H1 (cell line): ENCODE measurements at regions not wholly inside any gene's neighbourhood (a gene's known extent, or its start where the extent isn't known, plus 50 kb on each side); places are given as distances from the start of the nearest gene placed in this dataset.

Experiments used
- CTCF ChIA-PET: fragments of 300-600 bp; sonication (Branson Sonifier 250); formaldehyde crosslinking; loops from one replicate; lab custom pipeline; 2021; ENCODE audit not compliant: partially characterized antibody; lab: Charles Lee
- POLR2A ChIA-PET: fragments of 300-600 bp; sonication (Branson Sonifier 250); formaldehyde crosslinking; loops from one replicate; lab custom pipeline; 2021; ENCODE audit warnings: inconsistent platforms; ENCODE audit not compliant: partially characterized antibody; lab: Charles Lee
- DNase-seq, 2 experiments: peaks; one replicate each; pipeline versions ENCODE4 v3.0.0 to v3.0.0-alpha.2; 2010 to 2022; ENCODE audit warnings: low spot score in 2 of 2, low read depth in 1 of 2, mixed read lengths in 1 of 2
- FAIRE-seq: peaks from 2 replicates; lab custom pipeline; 2011; peaks lifted over from hg19 to GRCh38; lab: Jason Lieb, UNC
- H2AFZ ChIP-seq: 2 replicates; pipeline ENCODE4 v1.8.1; 2012; ENCODE audit warnings: low read length, inconsistent platforms
- H2AK5ac ChIP-seq: 2 replicates; pipeline ENCODE4 v1.6.1; 2013; ENCODE audit warnings: low read depth, low read length
- H2BK120ac ChIP-seq: replicated peaks from 2 replicates; pipeline ENCODE3; 2013; ENCODE audit warnings: low read depth, low read length, inconsistent platforms
- H2BK12ac ChIP-seq: 2 replicates; pipeline ENCODE4 v1.6.1; 2013; ENCODE audit warnings: low read depth, low read length
- H2BK15ac ChIP-seq: 2 replicates; pipeline ENCODE4 v1.6.1; 2013; ENCODE audit warnings: low read length
- H2BK20ac ChIP-seq: 2 replicates; pipeline ENCODE4 v1.6.1; 2013; ENCODE audit warnings: low read length
- H2BK5ac ChIP-seq: 2 replicates; pipeline ENCODE4 v1.6.1; 2013; ENCODE audit warnings: low read depth, low read length
- H3K14ac ChIP-seq: 2 replicates; pipeline ENCODE4 v1.6.1; 2013; ENCODE audit warnings: inconsistent platforms; ENCODE audit not compliant: insufficient read length
- H3K18ac ChIP-seq: 2 replicates; pipeline ENCODE4 v1.6.1; 2013; ENCODE audit warnings: low read length; ENCODE audit errors: extremely low read depth
- H3K23ac ChIP-seq: 2 replicates; pipeline ENCODE4 v1.6.1; 2013; ENCODE audit warnings: inconsistent platforms; ENCODE audit not compliant: insufficient read length
- H3K23me2 ChIP-seq: 2 replicates; pipeline ENCODE4 v1.6.1; 2013; ENCODE audit warnings: low read depth, low read length
- H3K27ac ChIP-seq: 2 replicates; pipeline ENCODE4 v1.6.1; 2011; ENCODE audit warnings: low read depth, low read length, inconsistent platforms
- H3K27me3 ChIP-seq, 4 experiments: replicated peaks in 1 of 4; 1 replicate in 1 of 4; 2 replicates in 3 of 4; pipeline versions ENCODE4 v1.6.1 to v1.8.1; 2011 to 2013; ENCODE audit warnings: low read length in 3 of 4, mild to moderate bottlenecking in 3 of 4, inconsistent platforms in 2 of 4, mixed read lengths in 2 of 4, moderate library complexity in 1 of 4; ENCODE audit not compliant: control insufficient read depth in 3 of 4, insufficient read depth in 3 of 4; ENCODE audit errors: extremely low read depth in 1 of 4
- H3K36me3 ChIP-seq, 4 experiments: 2 replicates each; pipeline versions ENCODE4 v1.6.1 to v1.8.1; 2011 to 2013; ENCODE audit warnings: mild to moderate bottlenecking in 4 of 4, low read length in 3 of 4, moderate library complexity in 2 of 4, control low read depth in 1 of 4, inconsistent platforms in 1 of 4; ENCODE audit not compliant: insufficient read depth in 4 of 4, control insufficient read depth in 2 of 4
- H3K4ac ChIP-seq: replicated peaks from 2 replicates; pipeline ENCODE3; 2013; ENCODE audit warnings: low read length, low read depth, mixed read lengths, inconsistent platforms; ENCODE audit not compliant: insufficient read length
- H3K4me1 ChIP-seq, 4 experiments: replicated peaks in 1 of 4; 1 replicate in 1 of 4; 2 replicates in 3 of 4; pipeline versions ENCODE4 v1.6.1 to v1.8.1; 2011 to 2013; ENCODE audit warnings: low read length in 3 of 4, inconsistent platforms in 2 of 4, mixed read lengths in 1 of 4; ENCODE audit not compliant: insufficient read depth in 4 of 4, control insufficient read depth in 3 of 4
- H3K4me2 ChIP-seq, 2 experiments: 2 replicates each; pipeline versions ENCODE4 v1.6.1 to v1.8.1; 2011 to 2013; ENCODE audit warnings: low read depth in 2 of 2, low read length in 2 of 2, control low read depth in 1 of 2, inconsistent platforms in 1 of 2, mild to moderate bottlenecking in 1 of 2; ENCODE audit not compliant: insufficient read depth in 1 of 2
- H3K4me3 ChIP-seq, 4 experiments: fragments of 200-600, 300-600 bp in 1 of 4; sonication (generic), shearing (Covaris generic), sonication (Bioruptor Twin) in 1 of 4; 2 replicates each; pipeline versions ENCODE4 v1.5.1 to v1.8.1; 2011 to 2016; ENCODE audit warnings: low read length in 4 of 4, low read depth in 3 of 4, control low read depth in 2 of 4, inconsistent platforms in 2 of 4, mild to moderate bottlenecking in 2 of 4, mixed read lengths in 1 of 4, moderate library complexity in 1 of 4; ENCODE audit not compliant: insufficient read depth in 2 of 4; ENCODE audit errors: extremely low read depth in 1 of 4
- H3K56ac ChIP-seq: replicated peaks from 2 replicates; pipeline ENCODE3; 2013; ENCODE audit warnings: low read depth, mild to moderate bottlenecking, mixed read lengths, low read length, inconsistent platforms; ENCODE audit not compliant: insufficient read length
- H3K79me1 ChIP-seq: 2 replicates; pipeline ENCODE4 v1.6.1; 2013; ENCODE audit warnings: low read depth, low read length, control low read depth
- H3K79me2 ChIP-seq, 2 experiments: 2 replicates each; pipeline versions ENCODE4 v1.6.1 to v1.8.1; 2012 to 2013; ENCODE audit warnings: low read length in 2 of 2, mild to moderate bottlenecking in 2 of 2, inconsistent platforms in 1 of 2; ENCODE audit not compliant: insufficient read depth in 2 of 2, control insufficient read depth in 1 of 2
- H3K9ac ChIP-seq, 4 experiments: replicated peaks in 1 of 4; 1 replicate in 1 of 4; 2 replicates in 3 of 4; pipeline versions ENCODE4 v1.6.1 to v1.8.1; 2011 to 2013; ENCODE audit warnings: low read depth in 3 of 4, low read length in 3 of 4, control low read depth in 2 of 4, mild to moderate bottlenecking in 2 of 4, moderate library complexity in 2 of 4, inconsistent platforms in 1 of 4; ENCODE audit errors: extremely low read depth in 1 of 4
- H3K9me3 ChIP-seq, 2 experiments: 2 replicates each; pipeline versions ENCODE4 v1.6.1 to v1.8.1; 2012 to 2013; ENCODE audit warnings: mild to moderate bottlenecking in 2 of 2, moderate library complexity in 2 of 2, control low read depth in 1 of 2, inconsistent platforms in 1 of 2, low read depth in 1 of 2, low read length in 1 of 2, mixed read lengths in 1 of 2; ENCODE audit not compliant: insufficient read depth in 2 of 2
- H4K20me1 ChIP-seq, 2 experiments: replicated peaks in 1 of 2; 2 replicates each; pipeline versions ENCODE3 to v1.8.1; 2011 to 2013; ENCODE audit warnings: inconsistent platforms in 2 of 2, low read length in 2 of 2, mild to moderate bottlenecking in 1 of 2; ENCODE audit not compliant: insufficient read depth in 2 of 2, control insufficient read depth in 1 of 2
- H4K5ac ChIP-seq: 2 replicates; pipeline ENCODE4 v1.6.1; 2013; ENCODE audit warnings: low read length, low read depth, mixed read lengths, inconsistent platforms; ENCODE audit not compliant: insufficient read length
- H4K8ac ChIP-seq: 2 replicates; pipeline ENCODE4 v1.8.0; 2013; ENCODE audit warnings: mild to moderate bottlenecking, moderate library complexity, low read length, inconsistent platforms; ENCODE audit not compliant: insufficient read depth; ENCODE audit errors: extremely low read depth
- H4K91ac ChIP-seq: replicated peaks from 2 replicates; pipeline ENCODE3; 2013; ENCODE audit warnings: low read length, mixed read lengths, inconsistent platforms; ENCODE audit not compliant: insufficient read length
- CHD7 ChIP-seq: fragments of 300-600 bp; sonication (generic); IDR thresholded peaks from 2 replicates; pipeline ENCODE4 v1.7.1; 2012; ENCODE audit warnings: low read length, moderate library complexity, mild to moderate bottlenecking, inconsistent platforms; ENCODE audit not compliant: insufficient replicate concordance
- WGBS, 2 experiments: shearing (Covaris generic) in 1 of 2; methylation state at CpG; one replicate each; pipeline versions ENCODE4 v1.1.6 to v1.1.7; 2013 to 2015; ENCODE audit warnings: low lambda C conversion rate in 2 of 2, mixed read lengths in 2 of 2, inconsistent platforms in 1 of 2, low coverage in 1 of 2, missing lambda C conversion rate in 1 of 2; ENCODE audit not compliant: insufficient replicate concordance in 2 of 2, insufficient coverage in 1 of 2, insufficient read length in 1 of 2; ENCODE audit errors: extremely low coverage in 1 of 2, missing lambda C conversion rate in 1 of 2; 5-methylcytosine and 5-hydroxymethylcytosine counted together

DNA sequence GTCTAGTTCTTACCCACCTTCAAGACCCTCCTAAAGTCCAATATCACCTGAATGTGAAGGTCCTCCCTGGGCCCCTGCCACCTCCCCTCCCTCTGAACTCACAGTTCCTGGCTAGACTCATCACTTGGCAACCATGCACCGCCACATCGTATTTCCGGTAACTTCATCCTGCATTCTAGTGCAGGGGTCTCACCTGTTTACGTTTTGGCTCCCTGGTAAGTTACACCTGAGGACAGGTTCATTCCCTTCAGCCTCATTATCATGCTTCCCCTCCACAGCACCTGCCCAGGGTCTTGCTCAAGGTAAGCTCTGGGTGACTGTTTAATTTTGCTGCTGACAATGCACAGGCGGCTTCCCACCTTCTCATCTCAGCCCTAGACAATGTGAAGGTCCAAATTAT, 93.1 kb downstream of the MIS18A start:
- no peak overlapping the region for H2BK15ac ChIP-seq
- CTCF ChIA-PET = interaction anchor here (1.3 to 2.2 kb wide), 2 partner anchors 10 to 20 kb away, joined by 3 to 8 read pairs; no protein-coding TSS in a partner anchor
- H4K8ac ChIP-seq = no peak overlapping the region
- no peak overlapping the region for H3K56ac ChIP-seq
- no peak overlapping the region for H2AK5ac ChIP-seq
- no peak overlapping the region for H3K9ac ChIP-seq
- POLR2A ChIA-PET = no interaction called here
- no peak overlapping the region for H2BK20ac ChIP-seq
- no peak overlapping the region for H2AFZ ChIP-seq
- H3K36me3 ChIP-seq = no peaks in the 10 kb centered on the region
- DNase-seq = no peak
- 0 out of 7 replicates have a peak, but pooled peaks cover 0 to 2% (median 0%) of the 10 kb centered on the region in 4 experiments for H3K4me1 ChIP-seq
- H3K23ac ChIP-seq = no peak overlapping the region
- no peak overlapping the region for H3K4me2 ChIP-seq
- no peaks in the 10 kb centered on the region for H3K79me1 ChIP-seq
- H3K18ac ChIP-seq = no peak overlapping the region
- no peak overlapping the region for H3K4me3 ChIP-seq
- no peak overlapping the region for H3K4ac ChIP-seq
- H4K20me1 ChIP-seq = no peaks in the 10 kb centered on the region
- no peaks in the 10 kb centered on the region for H3K9me3 ChIP-seq
- H3K23me2 ChIP-seq = no peaks in the 10 kb centered on the region
- no peaks in the 10 kb centered on the region for H3K27me3 ChIP-seq
- H2BK12ac ChIP-seq = no peak overlapping the region
- H2BK5ac ChIP-seq = no peak overlapping the region
- FAIRE-seq = no peak
- H3K27ac ChIP-seq = no peak overlapping the region
- no peak overlapping the region for H2BK120ac ChIP-seq
- no peak overlapping the region for H3K14ac ChIP-seq
- no peak overlapping the region for H4K5ac ChIP-seq
- WGBS, 2 experiments = 96% methylated on average over 5 of the region's 5 CpGs; no CpG with 5 or more reads in 1 of the 2 experiments
- no peak overlapping the region for H4K91ac ChIP-seq
- H3K79me2 ChIP-seq = no peaks in the 10 kb centered on the region
- TF ChIP-seq CHD7 = no peak
